A673 (cell line): ENCODE measurements at regions not wholly inside any gene's neighbourhood (a gene's known extent, or its start where the extent isn't known, plus 50 kb on each side); places are given as distances from the start of the nearest gene placed in this dataset.

ENCODE experiments used
- BruUV-seq: library from RNA; stranded (reverse); fragments of 400-500 nt; replicated peaks from 2 replicates; lab custom pipeline; 2021; lab: Mats Ljungman, UMichigan
- CTCF ChIA-PET: fragments of 300-600 bp; sonication (Branson Sonifier 250); formaldehyde crosslinking; loops from one replicate; lab custom pipeline; 2022; ENCODE audit warnings: antibody characterized with exemption; lab: Charles Lee
- POLR2A ChIA-PET: fragments of 300-600 bp; sonication (Branson Sonifier 250); formaldehyde crosslinking; loops from one replicate; lab custom pipeline; 2022; ENCODE audit warnings: antibody characterized with exemption; ENCODE audit not compliant: low non-redundant PET; lab: Charles Lee
- DNase-seq: peaks from one replicate; pipeline ENCODE4 v3.0.0-alpha.2; 2015; ENCODE audit warnings: low spot score
- H3K27ac ChIP-seq: fragments of 200-600 bp; sonication (generic); 2 replicates; pipeline ENCODE4 v1.5.1; 2016; ENCODE audit warnings: mixed run types, low read depth, mild to moderate bottlenecking, mixed read lengths, antibody characterized with exemption, low read length; ENCODE audit not compliant: poor library complexity, severe bottlenecking
- H3K27me3 ChIP-seq: fragments of 200-600 bp; sonication (generic); replicated peaks from 2 replicates; pipeline ENCODE4 v1.6.1; 2017; ENCODE audit warnings: mixed run types, low read depth, mild to moderate bottlenecking, mixed read lengths, antibody characterized with exemption, low read length; ENCODE audit not compliant: insufficient read depth, poor library complexity
- H3K36me3 ChIP-seq: fragments of 200-600 bp; sonication (generic); 2 replicates; pipeline ENCODE4 v1.6.1; 2016; ENCODE audit warnings: mixed run types, mild to moderate bottlenecking, mixed read lengths, antibody characterized with exemption, low read length; ENCODE audit not compliant: insufficient read depth, poor library complexity, severe bottlenecking
- H3K4me1 ChIP-seq: fragments of 200-600 bp; sonication (generic); 2 replicates; pipeline ENCODE4 v1.6.1; 2017; ENCODE audit warnings: mixed run types, mild to moderate bottlenecking, mixed read lengths, antibody characterized with exemption, low read length; ENCODE audit not compliant: insufficient read depth, poor library complexity, severe bottlenecking
- H3K4me3 ChIP-seq: fragments of 200-600 bp; sonication (generic); 2 replicates; pipeline ENCODE4 v1.5.1; 2016; ENCODE audit warnings: low read depth, mixed run types, mild to moderate bottlenecking, mixed read lengths, low read length; ENCODE audit not compliant: poor library complexity, severe bottlenecking
- H3K9me3 ChIP-seq: fragments of 200-600 bp; sonication (generic); 2 replicates; pipeline ENCODE4 v1.6.1; 2016; ENCODE audit warnings: mixed run types, low read depth, mild to moderate bottlenecking, mixed read lengths, antibody characterized with exemption, low read length; ENCODE audit not compliant: poor library complexity, severe bottlenecking
- CTCF ChIP-seq: fragments of 300-800, 200-600 bp; sonication (generic); conservative IDR thresholded peaks from 2 replicates; pipeline ENCODE4 v1.5.1; 2017; ENCODE audit warnings: low read depth, mild to moderate bottlenecking, antibody characterized with exemption, low read length, moderate library complexity, mixed read lengths
- EZH2 ChIP-seq: fragments of 200-600 bp; sonication (generic); IDR thresholded peaks from 2 replicates; pipeline ENCODE4 v1.6.1; 2017; ENCODE audit warnings: borderline replicate concordance, low read depth, mild to moderate bottlenecking, mixed read lengths, antibody characterized with exemption, low read length; ENCODE audit not compliant: poor library complexity, severe bottlenecking
- intact Hi-C: fragments of 100-400 bp; cut with micrococcal nuclease; formaldehyde crosslinking; loops from one replicate; pipeline ENCODE4 v1.10.0; 2022; ENCODE audit not compliant: unreplicated experiment

DNA sequence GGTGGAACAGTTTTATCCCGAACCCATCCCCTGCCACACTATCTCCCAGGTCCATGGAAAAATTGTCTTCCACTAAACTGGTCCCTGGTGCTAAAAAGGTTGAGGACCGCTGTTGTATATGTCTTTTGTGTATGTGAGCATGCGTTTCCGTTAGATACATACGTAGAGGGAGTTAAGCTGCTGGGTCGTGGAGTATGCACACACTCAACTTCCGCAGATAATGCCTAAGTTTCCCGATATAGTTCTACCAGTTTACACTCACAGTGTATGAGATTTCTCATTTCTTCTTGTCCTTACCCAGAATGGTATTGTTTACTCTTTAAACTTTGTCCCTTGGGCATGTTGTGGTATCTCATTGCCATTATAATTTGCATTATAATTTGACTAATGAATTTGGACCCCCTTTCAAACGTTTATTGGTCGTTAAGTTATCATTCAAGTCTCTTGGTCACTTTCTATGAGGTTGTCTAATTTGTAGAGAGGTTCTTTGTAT, 50.5 kb upstream of the SCAF8 start:
- DNase-seq: no peak
- H3K27ac ChIP-seq: no peak overlapping the region
- CTCF ChIA-PET: no interaction called here
- TF ChIP-seq EZH2 (no peak), CTCF (no peak)
- BruUV-seq: no TSS peak
- H3K4me1 ChIP-seq: peaks cover 6% of the 10 kb centered on the region
- intact Hi-C loops: no loop called here
- no peaks in the 10 kb centered on the region for H3K9me3 ChIP-seq
- no peak overlapping the region for H3K4me3 ChIP-seq
- H3K27me3 ChIP-seq: no peaks in the 10 kb centered on the region
- POLR2A ChIA-PET: no interaction called here
- H3K36me3 ChIP-seq: no peaks in the 10 kb centered on the region
